AG04450 (cell line): ENCODE measurements at regions not wholly inside any gene's neighbourhood (a gene's known extent, or its start where the extent isn't known, plus 50 kb on each side); places are given as distances from the start of the nearest gene placed in this dataset.

Experiments used
- CTCF ChIA-PET: fragments of 300-600, 350-600 bp; formaldehyde crosslinking; extraction: SDS; loops from one replicate; lab custom pipeline; 2022; ENCODE audit warnings: antibody characterized with exemption, inconsistent platforms; lab: Charles Lee
- POLR2A ChIA-PET: fragments of 350-600 bp; formaldehyde crosslinking; extraction: SDS; loops from one replicate; lab custom pipeline; 2021; ENCODE audit warnings: antibody characterized with exemption, inconsistent platforms; lab: Yijun Ruan, JAX
- DNase-seq: peaks from one replicate; pipeline ENCODE4 v3.0.0-alpha.2; 2011; ENCODE audit warnings: low read depth, low spot score
- H3K27ac ChIP-seq: one replicate; pipeline ENCODE4 v1.5.1; 2012; ENCODE audit warnings: low read depth, low read length, control low read depth
- H3K27me3 ChIP-seq: one replicate; pipeline ENCODE4 v1.6.0; 2012; ENCODE audit warnings: low read length; ENCODE audit not compliant: control insufficient read depth, insufficient read depth
- H3K4me3 ChIP-seq: 2 replicates; pipeline ENCODE4 v1.5.1; 2011; ENCODE audit warnings: mild to moderate bottlenecking, low read depth, low read length, control low read depth
- H3K9me3 ChIP-seq: 2 replicates; pipeline ENCODE4 v1.5.1; 2012; ENCODE audit warnings: low read length; ENCODE audit not compliant: control insufficient read depth, insufficient read depth
- TF ChIP-seq, protein P1 (sequence below): IDR thresholded peaks from 2 replicates; pipeline ENCODE4 v1.5.1; 2011; ENCODE audit warnings: low read depth, low read length, control low read depth, inconsistent platforms

DNA sequence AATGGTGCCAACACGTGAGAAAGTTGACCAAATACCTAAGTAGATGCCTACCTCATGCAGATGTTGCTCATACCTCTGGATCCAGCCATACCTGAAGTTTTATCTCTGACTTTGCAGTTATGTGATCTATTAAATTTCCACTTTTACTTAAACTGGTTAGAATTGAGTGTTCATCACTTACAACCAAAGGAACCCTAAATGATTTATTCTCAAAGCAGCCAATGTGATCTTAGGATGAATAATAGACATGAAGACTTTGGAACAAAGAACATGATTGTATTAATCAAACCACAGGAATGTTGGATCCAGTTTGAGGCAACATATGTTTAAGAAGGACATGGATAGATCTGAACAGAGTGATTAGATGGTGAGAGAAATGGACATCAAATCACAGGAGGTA is 68.7 kb downstream of the IRX6 start:
- POLR2A ChIA-PET = no interaction called here
- TF ChIP-seq, protein P1, sequence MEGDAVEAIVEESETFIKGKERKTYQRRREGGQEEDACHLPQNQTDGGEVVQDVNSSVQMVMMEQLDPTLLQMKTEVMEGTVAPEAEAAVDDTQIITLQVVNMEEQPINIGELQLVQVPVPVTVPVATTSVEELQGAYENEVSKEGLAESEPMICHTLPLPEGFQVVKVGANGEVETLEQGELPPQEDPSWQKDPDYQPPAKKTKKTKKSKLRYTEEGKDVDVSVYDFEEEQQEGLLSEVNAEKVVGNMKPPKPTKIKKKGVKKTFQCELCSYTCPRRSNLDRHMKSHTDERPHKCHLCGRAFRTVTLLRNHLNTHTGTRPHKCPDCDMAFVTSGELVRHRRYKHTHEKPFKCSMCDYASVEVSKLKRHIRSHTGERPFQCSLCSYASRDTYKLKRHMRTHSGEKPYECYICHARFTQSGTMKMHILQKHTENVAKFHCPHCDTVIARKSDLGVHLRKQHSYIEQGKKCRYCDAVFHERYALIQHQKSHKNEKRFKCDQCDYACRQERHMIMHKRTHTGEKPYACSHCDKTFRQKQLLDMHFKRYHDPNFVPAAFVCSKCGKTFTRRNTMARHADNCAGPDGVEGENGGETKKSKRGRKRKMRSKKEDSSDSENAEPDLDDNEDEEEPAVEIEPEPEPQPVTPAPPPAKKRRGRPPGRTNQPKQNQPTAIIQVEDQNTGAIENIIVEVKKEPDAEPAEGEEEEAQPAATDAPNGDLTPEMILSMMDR = no peak

DNA sequence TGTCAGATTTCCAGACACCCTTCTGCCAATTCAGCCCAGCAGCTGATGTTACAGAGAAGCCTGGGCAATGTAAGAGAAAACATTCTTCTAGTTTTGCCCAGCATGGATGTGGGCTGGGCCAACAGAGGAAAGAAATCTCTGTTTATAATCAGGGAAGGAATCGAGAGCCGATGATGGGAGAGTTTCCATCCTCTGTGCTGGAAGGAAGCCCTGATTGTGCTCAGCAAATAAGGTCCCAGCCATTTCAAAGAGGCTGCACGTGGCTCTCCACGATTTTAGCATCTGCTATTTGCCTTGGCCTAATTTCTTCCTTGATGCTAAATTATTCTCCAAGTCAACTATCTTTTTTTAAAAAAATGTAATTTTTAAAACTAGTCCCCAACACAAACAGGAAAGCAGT is 70.0 kb downstream of the IRX6 start:
- no peak overlapping the region for H3K4me3 ChIP-seq
- DNase-seq = no peak
- TF ChIP-seq, protein P1 = no peak
- peaks cover 2% of the 10 kb centered on the region for H3K27me3 ChIP-seq
- ChIA-PET CTCF (no interaction called here), POLR2A (no interaction called here)
- no peak overlapping the region for H3K27ac ChIP-seq
- H3K9me3 ChIP-seq = no peaks in the 10 kb centered on the region

More for the DNA sequence above, 68.7 kb downstream of the IRX6 start:
- Histone ChIP-seq H3K4me3 (no peak overlapping the region), H3K27me3 (peaks cover 2% of the 10 kb centered on the region), H3K9me3 (no peaks in the 10 kb centered on the region), H3K27ac (no peak overlapping the region)
- no peak for DNase-seq
- CTCF ChIA-PET = no interaction called here

DNA sequence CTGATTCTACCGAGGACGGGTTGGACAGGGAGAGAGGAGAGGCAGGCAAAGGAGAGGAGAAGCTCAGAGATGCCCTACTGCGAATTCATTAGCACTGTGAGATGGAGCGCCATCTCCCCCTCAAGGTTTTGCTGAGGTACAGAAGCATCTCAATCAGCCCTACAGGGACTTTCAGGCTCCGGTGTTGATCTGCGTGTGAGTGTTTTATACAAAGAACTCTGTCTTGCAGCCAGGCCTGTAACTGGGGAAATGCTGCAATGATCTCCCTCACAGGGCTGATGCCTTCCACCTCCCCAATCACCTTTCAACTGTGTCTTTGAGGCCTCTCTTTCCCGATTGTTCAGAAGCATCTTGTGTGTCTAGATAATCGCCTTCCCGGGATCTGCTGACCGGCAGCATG is 74.8 kb downstream of the IRX6 start:
- POLR2A ChIA-PET = no interaction called here
- TF ChIP-seq, protein P1 = no peak

DNA sequence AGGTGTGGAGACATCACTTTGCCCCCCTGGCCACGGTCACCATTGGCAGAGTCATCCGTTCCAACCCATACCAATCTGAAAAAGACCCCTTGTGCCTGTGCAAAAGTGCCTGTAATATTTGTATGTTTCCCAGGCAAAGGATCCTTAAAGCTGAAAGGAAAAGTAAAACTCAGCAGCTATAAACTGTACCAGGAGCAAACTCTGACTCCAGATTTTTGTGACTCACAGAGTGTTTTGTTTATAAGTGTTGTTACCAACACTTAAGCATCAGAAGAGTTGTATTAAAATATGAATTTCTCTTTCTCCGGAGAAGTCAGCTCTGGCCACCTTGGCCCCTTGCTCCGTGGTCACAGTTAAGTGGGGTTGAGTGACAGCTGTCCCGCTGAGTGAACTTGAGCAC is 75.9 kb downstream of the IRX6 start:
- DNase-seq = no peak
- Histone ChIP-seq H3K4me3 (no peak overlapping the region), H3K9me3 (no peaks in the 10 kb centered on the region), H3K27me3 (peaks cover 2% of the 10 kb centered on the region), H3K27ac (no peak overlapping the region)
- TF ChIP-seq, protein P1 = no peak
- CTCF ChIA-PET = no interaction called here
- POLR2A ChIA-PET = no interaction called here

More for the DNA sequence above, 74.8 kb downstream of the IRX6 start:
- no peak overlapping the region for H3K27ac ChIP-seq
- no peak overlapping the region for H3K4me3 ChIP-seq
- no peaks in the 10 kb centered on the region for H3K9me3 ChIP-seq
- CTCF ChIA-PET = no interaction called here
- no peak for DNase-seq
- H3K27me3 ChIP-seq = peaks cover 2% of the 10 kb centered on the region

DNA sequence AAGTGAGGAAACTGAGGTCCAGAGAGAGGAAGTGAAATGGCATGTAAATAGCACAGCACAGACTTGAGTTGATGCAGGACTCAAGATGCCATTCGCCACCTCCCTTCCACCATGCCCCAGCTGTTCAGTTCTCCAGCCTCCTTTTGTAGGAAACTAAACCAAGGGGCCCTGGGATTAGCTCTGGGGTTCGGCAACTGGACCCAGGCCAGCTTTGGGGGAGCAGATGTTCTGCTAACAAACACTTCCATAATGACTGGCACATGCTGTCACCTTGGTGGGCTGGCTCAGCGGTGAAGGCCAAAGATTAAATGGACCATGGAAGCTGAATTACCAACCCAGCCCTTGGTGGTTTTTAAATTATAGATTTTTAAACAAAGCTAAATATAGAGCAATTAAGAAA is 77.0 kb downstream of the IRX6 start:
- CTCF ChIA-PET = no interaction called here

More for the DNA sequence above, 77.0 kb downstream of the IRX6 start:
- no peak overlapping the region for H3K4me3 ChIP-seq
- TF ChIP-seq, protein P1 = no peak
- DNase-seq = no peak
- peaks cover 2% of the 10 kb centered on the region for H3K27me3 ChIP-seq
- H3K9me3 ChIP-seq = no peaks in the 10 kb centered on the region
- no peak overlapping the region for H3K27ac ChIP-seq
- POLR2A ChIA-PET = no interaction called here
